HEK293 (cell line): ENCODE measurements at regions not wholly inside any gene's neighbourhood (a gene's known extent, or its start where the extent isn't known, plus 50 kb on each side); places are given as distances from the start of the nearest gene placed in this dataset.

Experiments
- CTCF ChIA-PET: fragments of 350-600 bp; formaldehyde crosslinking; extraction: SDS; loops from one replicate; lab custom pipeline; 2021; ENCODE audit warnings: antibody characterized with exemption; lab: Yijun Ruan, JAX
- POLR2A ChIA-PET: fragments of 300-600 bp; formaldehyde crosslinking; extraction: SDS; loops from one replicate; lab custom pipeline; 2020; ENCODE audit warnings: antibody characterized with exemption, inconsistent platforms; lab: Yijun Ruan, JAX
- H3K27ac ChIP-seq: fragments of 200-500 bp; sonication (Bioruptor generic); 2 replicates; pipeline ENCODE4 v1.5.1; 2014; ENCODE audit warnings: low read depth, low read length, control low read depth, inconsistent platforms; ENCODE audit errors: extremely low read depth
- H3K36me3 ChIP-seq, 2 experiments: fragments of 200-500 bp in 1 of 2; sonication (Bioruptor generic) in 1 of 2; 1 replicate in 1 of 2; 2 replicates in 1 of 2; pipeline ENCODE4 v1.5.1; 2014 to 2017; ENCODE audit warnings: inconsistent platforms in 2 of 2, low read length in 2 of 2; ENCODE audit not compliant: control insufficient read depth in 2 of 2, insufficient read depth in 1 of 2
- H3K4me1 ChIP-seq: fragments of 200-500 bp; sonication (Bioruptor generic); 2 replicates; pipeline ENCODE4 v1.5.1; 2014; ENCODE audit warnings: mild to moderate bottlenecking, low read length, inconsistent platforms; ENCODE audit not compliant: control insufficient read depth, insufficient read depth
- H3K4me3 ChIP-seq: 2 replicates; pipeline ENCODE4 v1.5.1; 2011; ENCODE audit warnings: low read depth, mild to moderate bottlenecking, control low read depth, low read length, moderate library complexity
- H3K9me3 ChIP-seq: fragments of 200-500 bp; sonication (Bioruptor generic); 2 replicates; pipeline ENCODE4 v1.5.1; 2014; ENCODE audit warnings: low read depth, low read length, inconsistent platforms; ENCODE audit not compliant: control insufficient read depth, insufficient read depth
- GLI4 ChIP-seq: fragments of 450-650 bp; formaldehyde crosslinking; IDR thresholded peaks from 2 replicates; pipeline ENCODE4 v1.5.1; 2016; ENCODE audit warnings: missing biosample characterization, missing genetic modification characterization
- KLF1 ChIP-seq: fragments of 450-650 bp; formaldehyde crosslinking; IDR thresholded peaks from 2 replicates; pipeline ENCODE4 v1.5.1; 2016; ENCODE audit warnings: missing biosample characterization, missing genetic modification characterization
- KLF16 ChIP-seq: fragments of 450-650 bp; formaldehyde crosslinking; IDR thresholded peaks from 2 replicates; pipeline ENCODE4 v1.5.1; 2017; ENCODE audit warnings: missing biosample characterization, missing genetic modification characterization
- ZBTB17 ChIP-seq: fragments of 450-650 bp; formaldehyde crosslinking; IDR thresholded peaks from 2 replicates; pipeline ENCODE4 v1.5.1; 2016; ENCODE audit warnings: missing biosample characterization, missing genetic modification characterization
- ZFP3 ChIP-seq: fragments of 450-650 bp; formaldehyde crosslinking; IDR thresholded peaks from 2 replicates; pipeline ENCODE4 v1.5.1; 2016; ENCODE audit warnings: low read depth, missing biosample characterization, missing genetic modification characterization
- ZNF157 ChIP-seq: fragments of 450-650 bp; formaldehyde crosslinking; IDR thresholded peaks from 2 replicates; pipeline ENCODE4 v1.5.1; 2016; ENCODE audit warnings: missing biosample characterization, missing genetic modification characterization
- ZNF175 ChIP-seq: fragments of 450-650 bp; formaldehyde crosslinking; IDR thresholded peaks from 2 replicates; pipeline ENCODE4 v1.5.1; 2016; ENCODE audit warnings: missing biosample characterization, missing genetic modification characterization
- ZNF266 ChIP-seq: fragments of 450-650 bp; formaldehyde crosslinking; IDR thresholded peaks from 2 replicates; pipeline ENCODE4 v1.5.1; 2016; ENCODE audit warnings: missing biosample characterization, missing genetic modification characterization, low read depth
- ZNF274 ChIP-seq, 2 experiments: fragments of 200-500 bp in 1 of 2; fragments of 450-650 bp in 1 of 2; sonication (Bioruptor generic) in 1 of 2; formaldehyde crosslinking in 1 of 2; IDR thresholded peaks; 2 replicates each; pipeline versions ENCODE4 v1.5.1 to v1.6.1; 2014 to 2016; ENCODE audit warnings: borderline replicate concordance in 1 of 2, inconsistent platforms in 1 of 2, low read length in 1 of 2, missing biosample characterization in 1 of 2, missing genetic modification characterization in 1 of 2
- ZNF324 ChIP-seq: fragments of 450-650 bp; formaldehyde crosslinking; IDR thresholded peaks from 2 replicates; pipeline ENCODE4 v1.5.1; 2016; ENCODE audit warnings: missing biosample characterization, missing genetic modification characterization
- ZNF354C ChIP-seq: fragments of 450-650 bp; formaldehyde crosslinking; IDR thresholded peaks from 2 replicates; pipeline ENCODE4 v1.5.1; 2016; ENCODE audit warnings: missing biosample characterization, missing genetic modification characterization, low read depth, borderline replicate concordance
- ZNF37A ChIP-seq: fragments of 450-650 bp; IDR thresholded peaks from 2 replicates; pipeline ENCODE4 v1.5.1; 2018; ENCODE audit warnings: missing biosample characterization, missing genetic modification characterization
- ZNF394 ChIP-seq: fragments of 450-650 bp; formaldehyde crosslinking; IDR thresholded peaks from 2 replicates; pipeline ENCODE4 v1.5.1; 2016; ENCODE audit warnings: missing biosample characterization, missing genetic modification characterization, mild to moderate bottlenecking, moderate library complexity, borderline replicate concordance
- ZNF530 ChIP-seq: fragments of 450-650 bp; formaldehyde crosslinking; IDR thresholded peaks from 2 replicates; pipeline ENCODE4 v1.5.1; 2016; ENCODE audit warnings: low read depth, missing biosample characterization, missing genetic modification characterization
- ZNF555 ChIP-seq: fragments of 450-650 bp; formaldehyde crosslinking; conservative IDR thresholded peaks from 2 replicates; pipeline ENCODE4 v1.5.1; 2017; ENCODE audit warnings: missing biosample characterization, mild to moderate bottlenecking, missing genetic modification characterization, inconsistent platforms
- ZNF664 ChIP-seq: fragments of 450-650 bp; formaldehyde crosslinking; IDR thresholded peaks from 2 replicates; pipeline ENCODE4 v1.5.1; 2016; ENCODE audit warnings: missing biosample characterization, missing genetic modification characterization
- TF ChIP-seq, protein P1 (sequence below): fragments of 450-650 bp; formaldehyde crosslinking; IDR thresholded peaks from 2 replicates; pipeline ENCODE4 v1.5.1; 2017; ENCODE audit warnings: missing biosample characterization, missing genetic modification characterization
- TF ChIP-seq, protein P2 (sequence below): fragments of 450-650 bp; formaldehyde crosslinking; IDR thresholded peaks from 2 replicates; pipeline ENCODE4 v1.5.1; 2016; ENCODE audit warnings: missing biosample characterization, missing genetic modification characterization, low read depth
- TF ChIP-seq, protein P3 (sequence below): fragments of 450-650 bp; formaldehyde crosslinking; IDR thresholded peaks from 2 replicates; pipeline ENCODE4 v1.5.1; 2016; ENCODE audit warnings: missing biosample characterization, missing genetic modification characterization
- TF ChIP-seq, protein P4 (sequence below): fragments of 450-650 bp; formaldehyde crosslinking; IDR thresholded peaks from 2 replicates; pipeline ENCODE4 v1.5.1; 2016; ENCODE audit warnings: missing biosample characterization, missing genetic modification characterization

DNA sequence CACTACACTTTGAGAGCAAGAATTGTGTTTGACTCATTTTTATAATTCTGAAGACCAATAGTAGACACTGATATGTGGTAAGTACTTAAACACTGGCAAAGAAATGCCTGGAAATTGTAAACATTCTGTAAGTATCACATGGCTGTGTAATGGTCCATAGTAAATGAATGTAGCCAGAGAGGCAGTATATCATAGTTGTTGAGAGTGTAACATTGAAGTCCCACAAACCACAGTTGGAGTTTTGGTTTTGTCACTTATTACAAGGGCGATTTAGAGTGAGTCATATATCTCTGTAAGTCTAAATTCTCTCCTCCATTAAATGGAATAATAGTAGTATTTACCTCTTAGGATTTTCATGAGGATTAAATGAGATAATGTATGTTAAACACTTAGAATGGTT lies 181.1 kb upstream of the MEF2C start:
- ChIA-PET CTCF (interaction anchor here (0.6 kb wide), 1 partner anchor 1283 kb away, joined by 3 read pairs; no protein-coding TSS in a partner anchor), POLR2A (no interaction called here)
- no peaks in the 10 kb centered on the region for H3K9me3 ChIP-seq
- H3K4me1 ChIP-seq: no peaks in the 10 kb centered on the region
- no peak overlapping the region for H3K4me3 ChIP-seq
- TF ChIP-seq ZNF274 (IDR thresholded peaks at IDR 0.05; ENCODE audit: low read length) (no peak), ZNF274 (tag by site-specific recombination; IDR thresholded peaks at IDR 0.05; ENCODE audit: borderline replicate concordance) (no peak), ZNF664 (tag by site-specific recombination) (0 out of 2 replicates have a peak, but pooled peaks have one; percentile 25), ZNF530 (tag by site-specific recombination) (no peak), ZNF394 (tag by site-specific recombination) (no peak), ZNF175 (no peak)
- TF ChIP-seq, protein P1, sequence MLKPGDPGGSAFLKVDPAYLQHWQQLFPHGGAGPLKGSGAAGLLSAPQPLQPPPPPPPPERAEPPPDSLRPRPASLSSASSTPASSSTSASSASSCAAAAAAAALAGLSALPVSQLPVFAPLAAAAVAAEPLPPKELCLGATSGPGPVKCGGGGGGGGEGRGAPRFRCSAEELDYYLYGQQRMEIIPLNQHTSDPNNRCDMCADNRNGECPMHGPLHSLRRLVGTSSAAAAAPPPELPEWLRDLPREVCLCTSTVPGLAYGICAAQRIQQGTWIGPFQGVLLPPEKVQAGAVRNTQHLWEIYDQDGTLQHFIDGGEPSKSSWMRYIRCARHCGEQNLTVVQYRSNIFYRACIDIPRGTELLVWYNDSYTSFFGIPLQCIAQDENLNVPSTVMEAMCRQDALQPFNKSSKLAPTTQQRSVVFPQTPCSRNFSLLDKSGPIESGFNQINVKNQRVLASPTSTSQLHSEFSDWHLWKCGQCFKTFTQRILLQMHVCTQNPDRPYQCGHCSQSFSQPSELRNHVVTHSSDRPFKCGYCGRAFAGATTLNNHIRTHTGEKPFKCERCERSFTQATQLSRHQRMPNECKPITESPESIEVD (tag by site-specific recombination): no peak
- TF ChIP-seq, protein P2, sequence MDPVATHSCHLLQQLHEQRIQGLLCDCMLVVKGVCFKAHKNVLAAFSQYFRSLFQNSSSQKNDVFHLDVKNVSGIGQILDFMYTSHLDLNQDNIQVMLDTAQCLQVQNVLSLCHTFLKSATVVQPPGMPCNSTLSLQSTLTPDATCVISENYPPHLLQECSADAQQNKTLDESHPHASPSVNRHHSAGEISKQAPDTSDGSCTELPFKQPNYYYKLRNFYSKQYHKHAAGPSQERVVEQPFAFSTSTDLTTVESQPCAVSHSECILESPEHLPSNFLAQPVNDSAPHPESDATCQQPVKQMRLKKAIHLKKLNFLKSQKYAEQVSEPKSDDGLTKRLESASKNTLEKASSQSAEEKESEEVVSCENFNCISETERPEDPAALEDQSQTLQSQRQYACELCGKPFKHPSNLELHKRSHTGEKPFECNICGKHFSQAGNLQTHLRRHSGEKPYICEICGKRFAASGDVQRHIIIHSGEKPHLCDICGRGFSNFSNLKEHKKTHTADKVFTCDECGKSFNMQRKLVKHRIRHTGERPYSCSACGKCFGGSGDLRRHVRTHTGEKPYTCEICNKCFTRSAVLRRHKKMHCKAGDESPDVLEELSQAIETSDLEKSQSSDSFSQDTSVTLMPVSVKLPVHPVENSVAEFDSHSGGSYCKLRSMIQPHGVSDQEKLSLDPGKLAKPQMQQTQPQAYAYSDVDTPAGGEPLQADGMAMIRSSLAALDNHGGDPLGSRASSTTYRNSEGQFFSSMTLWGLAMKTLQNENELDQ (tag by site-specific recombination): no peak
- H3K36me3 ChIP-seq: no peaks in the 10 kb centered on the region
- H3K27ac ChIP-seq: no peak overlapping the region

DNA sequence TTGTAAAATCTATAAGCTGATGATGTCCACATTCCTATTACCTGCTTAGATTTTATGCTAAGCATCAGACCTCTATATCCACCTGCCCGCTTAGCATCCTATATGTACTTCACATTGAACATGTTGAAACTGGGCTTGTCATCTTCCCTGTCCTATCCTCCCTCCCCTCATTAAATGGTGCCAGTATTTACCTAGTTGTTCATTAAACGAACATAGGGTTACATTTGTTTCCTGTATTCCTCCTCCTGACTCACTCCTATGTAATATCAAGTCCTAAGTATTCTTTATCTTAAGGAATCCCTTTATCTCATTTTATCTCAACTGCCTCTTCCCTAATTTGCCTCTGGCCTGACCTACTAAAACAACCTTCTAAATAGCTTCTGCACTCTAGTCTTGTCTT lies 177.8 kb upstream of the MEF2C start:
- Histone ChIP-seq H3K4me1 (no peaks in the 10 kb centered on the region), H3K27ac (no peak overlapping the region), H3K36me3 (no peaks in the 10 kb centered on the region), H3K4me3 (no peak overlapping the region), H3K9me3 (no peaks in the 10 kb centered on the region)
- no peak for TF ChIP-seq ZFP3
- TF ChIP-seq, protein P3, sequence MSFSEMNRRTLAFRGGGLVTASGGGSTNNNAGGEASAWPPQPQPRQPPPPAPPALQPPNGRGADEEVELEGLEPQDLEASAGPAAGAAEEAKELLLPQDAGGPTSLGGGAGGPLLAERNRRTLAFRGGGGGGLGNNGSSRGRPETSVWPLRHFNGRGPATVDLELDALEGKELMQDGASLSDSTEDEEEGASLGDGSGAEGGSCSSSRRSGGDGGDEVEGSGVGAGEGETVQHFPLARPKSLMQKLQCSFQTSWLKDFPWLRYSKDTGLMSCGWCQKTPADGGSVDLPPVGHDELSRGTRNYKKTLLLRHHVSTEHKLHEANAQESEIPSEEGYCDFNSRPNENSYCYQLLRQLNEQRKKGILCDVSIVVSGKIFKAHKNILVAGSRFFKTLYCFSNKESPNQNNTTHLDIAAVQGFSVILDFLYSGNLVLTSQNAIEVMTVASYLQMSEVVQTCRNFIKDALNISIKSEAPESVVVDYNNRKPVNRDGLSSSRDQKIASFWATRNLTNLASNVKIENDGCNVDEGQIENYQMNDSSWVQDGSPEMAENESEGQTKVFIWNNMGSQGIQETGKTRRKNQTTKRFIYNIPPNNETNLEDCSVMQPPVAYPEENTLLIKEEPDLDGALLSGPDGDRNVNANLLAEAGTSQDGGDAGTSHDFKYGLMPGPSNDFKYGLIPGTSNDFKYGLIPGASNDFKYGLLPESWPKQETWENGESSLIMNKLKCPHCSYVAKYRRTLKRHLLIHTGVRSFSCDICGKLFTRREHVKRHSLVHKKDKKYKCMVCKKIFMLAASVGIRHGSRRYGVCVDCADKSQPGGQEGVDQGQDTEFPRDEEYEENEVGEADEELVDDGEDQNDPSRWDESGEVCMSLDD (tag by site-specific recombination): no peak
- no peak for TF ChIP-seq ZNF37A (tag by site-specific recombination)
- TF ChIP-seq ZNF324 (tag by site-specific recombination): no peak
- no peak for TF ChIP-seq KLF1 (tag by site-specific recombination)
- TF ChIP-seq ZNF157 (tag by site-specific recombination): no peak
- no peak for TF ChIP-seq KLF16 (tag by site-specific recombination)
- TF ChIP-seq ZNF354C: no peak
- no peak for TF ChIP-seq GLI4 (tag by site-specific recombination)
- no peak for TF ChIP-seq ZBTB17 (tag by site-specific recombination)
- no peak for TF ChIP-seq ZNF555
- TF ChIP-seq ZNF266: no peak
- TF ChIP-seq, protein P4, sequence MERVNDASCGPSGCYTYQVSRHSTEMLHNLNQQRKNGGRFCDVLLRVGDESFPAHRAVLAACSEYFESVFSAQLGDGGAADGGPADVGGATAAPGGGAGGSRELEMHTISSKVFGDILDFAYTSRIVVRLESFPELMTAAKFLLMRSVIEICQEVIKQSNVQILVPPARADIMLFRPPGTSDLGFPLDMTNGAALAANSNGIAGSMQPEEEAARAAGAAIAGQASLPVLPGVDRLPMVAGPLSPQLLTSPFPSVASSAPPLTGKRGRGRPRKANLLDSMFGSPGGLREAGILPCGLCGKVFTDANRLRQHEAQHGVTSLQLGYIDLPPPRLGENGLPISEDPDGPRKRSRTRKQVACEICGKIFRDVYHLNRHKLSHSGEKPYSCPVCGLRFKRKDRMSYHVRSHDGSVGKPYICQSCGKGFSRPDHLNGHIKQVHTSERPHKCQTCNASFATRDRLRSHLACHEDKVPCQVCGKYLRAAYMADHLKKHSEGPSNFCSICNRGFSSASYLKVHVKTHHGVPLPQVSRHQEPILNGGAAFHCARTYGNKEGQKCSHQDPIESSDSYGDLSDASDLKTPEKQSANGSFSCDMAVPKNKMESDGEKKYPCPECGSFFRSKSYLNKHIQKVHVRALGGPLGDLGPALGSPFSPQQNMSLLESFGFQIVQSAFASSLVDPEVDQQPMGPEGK (tag by site-specific recombination): no peak
- CTCF ChIA-PET: interaction anchor here (1.0 kb wide), 1 partner anchor 331 kb away, joined by 3 read pairs; no protein-coding TSS in a partner anchor
- POLR2A ChIA-PET: no interaction called here
